BJ (cell line): ENCODE measurements at regions not wholly inside any gene's neighbourhood (a gene's known extent, or its start where the extent isn't known, plus 50 kb on each side); places are given as distances from the start of the nearest gene placed in this dataset.

ENCODE experiments used
- CTCF ChIA-PET: fragments of 350-600 bp; formaldehyde crosslinking; extraction: SDS; loops from one replicate; lab custom pipeline; 2021; ENCODE audit warnings: antibody characterized with exemption, inconsistent platforms; lab: Yijun Ruan, JAX
- POLR2A ChIA-PET: fragments of 300-600 bp; sonication (Branson Sonifier 250); formaldehyde crosslinking; extraction: SDS; loops from one replicate; lab custom pipeline; 2021; ENCODE audit warnings: antibody characterized with exemption; lab: Charles Lee
- DNase-seq: peaks from one replicate; pipeline ENCODE4 v3.0.0-alpha.2; 2011; ENCODE audit warnings: low read depth
- H3K27me3 ChIP-seq: 2 replicates; pipeline ENCODE4 v1.6.0; 2011; ENCODE audit warnings: low read length; ENCODE audit not compliant: control insufficient read depth, insufficient read depth
- H3K36me3 ChIP-seq: 2 replicates; pipeline ENCODE4 v1.5.1; 2011; ENCODE audit warnings: low read length; ENCODE audit not compliant: control insufficient read depth, insufficient read depth
- H3K4me3 ChIP-seq: 2 replicates; pipeline ENCODE4 v1.5.1; 2011; ENCODE audit warnings: low read depth, mild to moderate bottlenecking, control low read depth, low read length
- CTCF ChIP-seq: IDR thresholded peaks from 2 replicates; pipeline ENCODE4 v1.5.1; 2011; ENCODE audit warnings: low read depth, mild to moderate bottlenecking, control low read depth, inconsistent platforms, low read length, moderate library complexity; ENCODE audit not compliant: insufficient read depth

- no peak for TF ChIP-seq CTCF
- no peaks in the 10 kb centered on the region for H3K27me3 ChIP-seq
- H3K4me3 ChIP-seq = no peak overlapping the region
- DNase-seq = no peak
- CTCF ChIA-PET = interaction anchor here (0.8 kb wide), 1 partner anchor 414 kb away, joined by 3 read pairs; no protein-coding TSS in a partner anchor
- POLR2A ChIA-PET = no interaction called here
- no peaks in the 10 kb centered on the region for H3K36me3 ChIP-seq
Measured at GRCh38 chr4:18795794-18796193, 774.2 kb upstream of the LCORL start.

DNA sequence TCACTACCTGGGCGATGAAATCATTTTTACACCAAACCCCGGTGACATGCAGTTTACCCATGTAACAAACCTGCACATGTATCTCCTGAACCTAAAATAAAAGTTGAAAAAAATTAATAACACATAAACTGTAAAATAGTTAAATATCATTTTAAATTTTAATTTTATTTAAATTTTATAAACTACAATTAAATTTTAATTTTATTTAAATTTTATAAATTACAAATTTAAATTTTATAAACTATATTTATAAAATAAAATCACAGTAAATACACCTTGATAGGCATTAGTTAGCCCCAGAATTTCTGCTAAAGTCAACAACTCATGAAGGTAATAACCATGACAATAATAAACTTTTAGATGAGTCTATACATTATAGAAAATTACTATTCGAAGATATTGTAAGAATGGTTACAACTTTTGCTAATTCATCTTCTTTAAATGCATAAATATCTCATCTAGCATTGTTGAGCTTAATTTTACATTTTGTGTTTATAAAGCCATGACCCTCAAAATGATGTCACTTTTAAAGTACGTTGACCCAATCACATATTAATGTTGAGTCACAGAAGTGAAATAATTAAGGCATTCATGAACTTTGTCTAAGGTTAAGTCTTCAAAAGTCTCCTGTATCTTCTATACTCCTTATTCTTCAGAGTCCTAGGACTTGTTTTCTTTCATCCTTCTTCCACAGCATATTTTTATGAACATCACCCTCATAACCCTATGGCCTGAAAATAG, 755.8 kb upstream of the LCORL start:
- no peak for TF ChIP-seq CTCF
- Histone ChIP-seq H3K36me3 (no peaks in the 10 kb centered on the region), H3K27me3 (no peaks in the 10 kb centered on the region), H3K4me3 (no peak overlapping the region)
- CTCF ChIA-PET = no interaction called here
- no peak for DNase-seq
- POLR2A ChIA-PET = no interaction called here

- no peaks in the 10 kb centered on the region for H3K27me3 ChIP-seq
- TF ChIP-seq CTCF = no peak
- no peak for DNase-seq
- no peak overlapping the region for H3K4me3 ChIP-seq
- ChIA-PET CTCF (interaction anchor here (0.6 kb wide), 1 partner anchor 71 kb away, joined by 3 read pairs; no protein-coding TSS in a partner anchor), POLR2A (no interaction called here)
- H3K36me3 ChIP-seq = no peaks in the 10 kb centered on the region
Measured at GRCh38 chr4:18767921-18768320, 746.4 kb upstream of the LCORL start.

- CTCF ChIA-PET = no interaction called here
- Histone ChIP-seq H3K27me3 (no peaks in the 10 kb centered on the region), H3K36me3 (no peaks in the 10 kb centered on the region), H3K4me3 (no peak overlapping the region)
- no peak for TF ChIP-seq CTCF
- no peak for DNase-seq
- POLR2A ChIA-PET = no interaction called here
Measured at GRCh38 chr4:18756671-18757070, 735.1 kb upstream of the LCORL start.

DNA sequence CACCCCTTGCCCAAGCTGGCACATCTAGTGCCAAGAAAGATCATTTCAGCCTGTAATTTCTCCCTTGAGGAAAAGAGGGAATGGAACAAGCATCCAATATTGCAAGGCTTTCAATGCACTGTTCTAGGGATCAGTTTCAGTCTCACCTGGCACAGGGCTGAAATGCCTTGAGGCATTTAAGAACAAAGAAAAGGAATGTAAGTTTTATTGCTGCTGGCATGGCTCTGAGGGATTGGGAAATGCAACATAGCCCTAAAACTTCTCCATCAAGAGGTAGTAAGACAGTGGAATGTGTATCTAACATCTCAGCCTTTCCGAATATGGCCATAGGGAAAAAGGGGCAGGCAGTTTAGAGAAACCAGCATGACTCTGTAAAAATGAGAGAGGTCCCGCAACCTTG, 732.6 kb upstream of the LCORL start:
- CTCF ChIA-PET = no interaction called here
- POLR2A ChIA-PET = no interaction called here

More for the DNA sequence above, 732.6 kb upstream of the LCORL start:
- H3K27me3 ChIP-seq = no peaks in the 10 kb centered on the region
- no peak overlapping the region for H3K4me3 ChIP-seq
- DNase-seq = no peak
- no peak for TF ChIP-seq CTCF
- H3K36me3 ChIP-seq = no peaks in the 10 kb centered on the region
